Neural cell (in vitro differentiated cells): ENCODE measurements at regions not wholly inside any gene's neighbourhood (a gene's known extent, or its start where the extent isn't known, plus 50 kb on each side); places are given as distances from the start of the nearest gene placed in this dataset.

Experiments
- CTCF ChIP-seq: fragments of 450-650 bp; IDR thresholded peaks from 2 replicates; pipeline ENCODE4 v1.5.1; 2014; ENCODE audit warnings: antibody characterized with exemption, mild to moderate bottlenecking, moderate library complexity; ENCODE audit not compliant: poor library complexity, severe bottlenecking
- EZH2 ChIP-seq: fragments of 200-600, 300-800 bp; shearing (Covaris generic), sonication (generic); IDR thresholded peaks from 2 replicates; pipeline ENCODE4 v1.6.1; 2014; ENCODE audit warnings: antibody characterized with exemption, low read length, borderline replicate concordance, mild to moderate bottlenecking; ENCODE audit not compliant: insufficient read depth, poor library complexity, severe bottlenecking
- POLR2AphosphoS5 ChIP-seq: IDR thresholded peaks from 2 replicates; pipeline ENCODE4 v1.6.1; 2012
- RAD21 ChIP-seq: fragments of 450-650 bp; conservative IDR thresholded peaks from 2 replicates; pipeline ENCODE4 v1.6.1; 2014; ENCODE audit warnings: antibody characterized with exemption, mild to moderate bottlenecking, moderate library complexity
- SMC3 ChIP-seq: fragments of 450-650 bp; conservative IDR thresholded peaks from 2 replicates; pipeline ENCODE4 v1.6.1; 2014; ENCODE audit warnings: antibody characterized with exemption, mild to moderate bottlenecking, moderate library complexity; ENCODE audit not compliant: poor library complexity
- TF ChIP-seq, protein P1 (sequence below): IDR thresholded peaks from 2 replicates; pipeline ENCODE4 v1.6.1; 2012; ENCODE audit warnings: borderline replicate concordance

DNA sequence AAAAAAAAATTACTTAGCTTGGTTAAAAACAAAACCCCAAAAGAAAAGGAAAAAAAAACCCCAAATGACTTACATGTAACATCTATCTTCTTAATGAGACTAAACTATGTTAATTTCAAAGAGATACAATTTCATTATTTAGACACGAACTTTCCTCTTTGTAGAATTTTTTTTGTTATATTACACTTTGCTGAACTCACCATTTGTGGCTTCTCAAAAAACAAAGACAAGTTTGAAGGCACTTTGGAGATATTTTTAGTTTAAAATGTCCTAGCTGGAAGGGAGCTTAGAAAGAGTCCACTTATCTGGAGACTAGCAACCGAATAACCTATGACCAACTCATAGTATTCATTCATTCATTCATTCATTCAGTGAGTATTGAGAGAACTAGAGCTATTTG is 301.7 kb upstream of the ROPN1 start:
- TF ChIP-seq, protein P1, sequence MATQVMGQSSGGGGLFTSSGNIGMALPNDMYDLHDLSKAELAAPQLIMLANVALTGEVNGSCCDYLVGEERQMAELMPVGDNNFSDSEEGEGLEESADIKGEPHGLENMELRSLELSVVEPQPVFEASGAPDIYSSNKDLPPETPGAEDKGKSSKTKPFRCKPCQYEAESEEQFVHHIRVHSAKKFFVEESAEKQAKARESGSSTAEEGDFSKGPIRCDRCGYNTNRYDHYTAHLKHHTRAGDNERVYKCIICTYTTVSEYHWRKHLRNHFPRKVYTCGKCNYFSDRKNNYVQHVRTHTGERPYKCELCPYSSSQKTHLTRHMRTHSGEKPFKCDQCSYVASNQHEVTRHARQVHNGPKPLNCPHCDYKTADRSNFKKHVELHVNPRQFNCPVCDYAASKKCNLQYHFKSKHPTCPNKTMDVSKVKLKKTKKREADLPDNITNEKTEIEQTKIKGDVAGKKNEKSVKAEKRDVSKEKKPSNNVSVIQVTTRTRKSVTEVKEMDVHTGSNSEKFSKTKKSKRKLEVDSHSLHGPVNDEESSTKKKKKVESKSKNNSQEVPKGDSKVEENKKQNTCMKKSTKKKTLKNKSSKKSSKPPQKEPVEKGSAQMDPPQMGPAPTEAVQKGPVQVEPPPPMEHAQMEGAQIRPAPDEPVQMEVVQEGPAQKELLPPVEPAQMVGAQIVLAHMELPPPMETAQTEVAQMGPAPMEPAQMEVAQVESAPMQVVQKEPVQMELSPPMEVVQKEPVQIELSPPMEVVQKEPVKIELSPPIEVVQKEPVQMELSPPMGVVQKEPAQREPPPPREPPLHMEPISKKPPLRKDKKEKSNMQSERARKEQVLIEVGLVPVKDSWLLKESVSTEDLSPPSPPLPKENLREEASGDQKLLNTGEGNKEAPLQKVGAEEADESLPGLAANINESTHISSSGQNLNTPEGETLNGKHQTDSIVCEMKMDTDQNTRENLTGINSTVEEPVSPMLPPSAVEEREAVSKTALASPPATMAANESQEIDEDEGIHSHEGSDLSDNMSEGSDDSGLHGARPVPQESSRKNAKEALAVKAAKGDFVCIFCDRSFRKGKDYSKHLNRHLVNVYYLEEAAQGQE, result no peak
- TF ChIP-seq CTCF (no peak), EZH2 (no peak), RAD21 (no peak), POLR2AphosphoS5 (no peak), SMC3 (no peak)
